Cerebellar cortex (tissue), 1 donor: ENCODE measurements at regions not wholly inside any gene's neighbourhood (a gene's known extent, or its start where the extent isn't known, plus 50 kb on each side); places are given as distances from the start of the nearest gene placed in this dataset.

Experiments
- DNase-seq: peaks from one replicate; pipeline ENCODE4 v3.0.0-alpha.2; 2015; ENCODE audit warnings: low spot score

DNA sequence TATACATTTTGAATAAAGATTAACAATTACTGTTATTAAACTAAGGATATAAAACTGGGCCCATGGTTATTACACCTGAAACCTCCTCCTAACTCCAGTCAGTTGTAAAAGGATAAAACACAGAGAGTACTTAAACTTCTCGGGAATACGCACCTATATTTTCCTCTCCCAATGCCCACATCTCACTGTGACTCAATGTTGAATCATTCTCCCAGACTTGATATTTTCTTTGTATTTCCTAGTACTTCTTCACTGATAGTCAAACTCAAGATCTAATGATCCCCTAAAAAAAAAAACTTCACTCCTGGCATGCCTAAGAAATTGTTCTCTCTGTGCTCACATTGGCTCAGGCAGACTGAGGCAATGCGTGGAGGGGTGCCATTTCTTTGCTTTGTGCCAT is 212.5 kb upstream of the DKK2 start:
- DNase-seq = no peak

DNA sequence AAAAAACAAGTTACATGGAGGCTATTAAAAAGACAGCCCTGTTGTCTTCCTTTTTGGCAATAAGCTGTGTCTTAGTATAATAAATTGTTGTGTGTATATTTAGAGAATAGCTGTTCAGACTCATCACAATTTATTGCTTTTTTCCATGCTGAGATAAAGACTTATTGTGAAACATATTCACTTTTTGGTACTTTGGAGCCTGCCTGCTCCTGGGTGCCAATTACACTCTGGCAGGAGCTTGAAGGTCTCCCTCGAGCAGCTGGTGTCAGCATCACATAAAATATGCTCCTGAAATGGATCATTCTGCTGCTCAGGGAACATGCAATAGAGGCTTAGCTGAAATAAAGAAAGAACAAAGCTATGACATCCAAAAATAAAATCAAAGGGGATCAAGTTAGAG is 211.6 kb upstream of the DKK2 start:
- DNase-seq = no peak

DNA sequence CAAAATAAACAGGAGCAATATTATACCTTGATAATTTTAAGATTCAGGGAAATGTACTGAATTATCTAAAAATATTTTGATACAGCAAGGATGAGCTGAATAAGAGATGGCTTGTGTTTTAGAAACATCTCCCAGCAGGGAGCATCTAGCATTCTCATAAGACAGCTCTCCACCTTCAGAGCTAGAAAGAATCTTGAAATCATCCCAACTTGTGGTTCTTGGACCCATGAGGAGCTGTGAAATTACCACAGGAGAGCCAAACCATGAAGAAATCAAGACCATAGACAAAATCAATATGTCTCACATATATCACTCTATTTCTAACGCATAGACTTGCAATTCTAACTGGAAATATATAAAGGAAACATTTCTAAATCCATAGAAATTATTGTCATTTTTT is 210.6 kb upstream of the DKK2 start:
- DNase-seq = no peak

DNA sequence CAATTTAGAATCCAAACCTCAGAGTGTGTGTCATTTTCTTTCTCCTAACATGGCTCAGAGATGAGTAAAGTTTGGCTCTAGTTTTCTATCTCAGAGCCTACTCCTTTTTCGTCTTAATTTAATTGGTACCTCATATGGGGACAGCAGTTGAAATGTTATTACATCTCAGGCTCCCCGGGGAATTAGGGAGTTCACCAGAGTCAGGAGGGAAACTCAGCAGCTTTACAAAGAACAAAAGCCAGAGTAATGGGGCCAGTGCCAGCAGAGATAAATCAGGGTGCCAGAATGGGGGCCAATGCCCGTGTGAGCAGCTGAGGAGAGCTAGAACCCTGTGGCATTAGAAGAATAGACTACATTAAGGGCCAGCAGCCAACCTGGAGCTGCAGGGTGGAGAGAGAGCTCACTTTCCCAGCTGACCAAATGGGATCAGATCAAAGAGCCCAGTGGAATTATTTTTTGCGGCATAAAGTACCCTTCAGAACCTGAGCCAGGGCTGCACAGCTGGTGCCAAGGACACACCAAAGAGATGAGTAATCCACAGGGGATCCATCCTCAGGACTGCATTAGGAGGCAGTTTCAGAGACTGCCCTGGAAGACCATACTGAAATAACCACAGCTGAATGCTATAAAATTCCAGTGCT is 207.1 kb upstream of the DKK2 start:
- DNase-seq = no peak

DNA sequence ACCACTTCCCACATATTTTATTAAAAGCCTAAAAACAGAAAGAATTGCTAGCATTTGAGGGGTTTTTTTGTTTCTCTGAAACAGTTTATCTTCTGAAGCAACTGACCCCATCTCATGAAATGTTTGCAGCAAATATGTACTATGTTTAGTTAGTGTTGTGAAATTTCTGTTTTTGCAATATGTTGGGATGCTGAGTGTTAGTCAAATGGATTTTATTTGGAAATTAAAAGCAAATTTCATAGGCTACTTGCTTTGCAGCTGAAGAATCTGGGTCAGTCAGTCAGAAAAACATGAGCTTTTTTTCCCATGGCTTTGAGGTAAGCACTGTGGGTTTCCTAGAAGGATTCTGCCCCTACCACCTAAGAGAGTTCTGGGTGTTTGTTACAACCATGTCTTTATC is 184.9 kb upstream of the DKK2 start:
- no peak for DNase-seq

DNA sequence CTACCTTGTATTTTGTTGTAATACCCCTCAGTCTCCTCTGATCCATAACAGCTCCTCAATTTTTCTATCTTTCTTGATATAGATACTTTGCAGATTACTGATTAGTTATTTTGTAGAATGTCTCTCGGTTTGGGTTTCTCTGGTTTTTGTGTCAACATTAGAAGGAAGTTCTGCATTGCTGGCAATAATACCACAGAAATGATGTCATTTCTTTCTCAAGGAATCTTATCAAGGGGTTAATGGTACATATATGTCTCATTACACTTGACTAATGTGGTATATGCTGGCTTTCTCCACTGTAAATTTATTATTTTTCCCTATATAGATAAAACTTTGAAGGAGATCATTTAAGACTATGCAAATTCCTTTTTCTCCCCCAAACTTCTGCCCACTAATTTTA is 183.6 kb upstream of the DKK2 start:
- DNase-seq = no peak

DNA sequence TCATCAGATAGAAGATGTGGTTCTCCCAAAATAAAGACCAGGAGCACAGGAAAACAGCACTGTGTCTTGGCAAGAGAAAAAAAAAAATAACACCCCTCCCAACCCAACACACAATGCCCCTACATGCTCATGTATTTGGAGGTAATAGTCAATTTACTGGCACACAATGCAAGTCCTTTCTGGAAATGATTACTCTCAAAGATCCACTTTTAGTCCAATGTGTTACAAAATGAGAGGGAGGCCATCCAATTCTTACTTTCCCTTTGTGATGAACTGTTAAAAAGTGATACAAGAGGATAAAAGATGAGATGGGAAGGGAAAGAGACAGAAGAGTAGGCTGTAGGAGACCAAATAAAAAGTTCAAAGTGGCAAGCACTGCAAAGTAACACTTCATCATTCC is 180.3 kb upstream of the DKK2 start:
- DNase-seq = no peak

DNA sequence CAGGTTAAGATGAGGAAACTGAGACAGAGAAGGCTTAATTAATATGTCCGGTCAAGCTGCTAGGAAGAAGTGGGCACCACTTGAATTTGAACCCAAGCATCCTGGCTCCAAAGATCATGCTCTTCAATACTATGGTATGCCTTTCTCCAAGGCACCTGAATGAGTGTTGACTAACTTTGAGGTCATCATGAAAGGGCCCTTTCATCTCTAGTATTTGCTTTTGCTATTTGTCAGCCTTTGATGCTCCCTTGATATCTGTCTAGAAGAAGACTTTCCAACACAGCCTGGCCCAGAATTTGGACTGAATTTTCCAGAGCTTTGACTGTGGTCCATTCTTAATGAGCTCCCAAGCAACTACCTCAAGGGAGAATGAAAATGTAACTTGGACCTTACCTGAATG is 179.1 kb upstream of the DKK2 start:
- no peak for DNase-seq

DNA sequence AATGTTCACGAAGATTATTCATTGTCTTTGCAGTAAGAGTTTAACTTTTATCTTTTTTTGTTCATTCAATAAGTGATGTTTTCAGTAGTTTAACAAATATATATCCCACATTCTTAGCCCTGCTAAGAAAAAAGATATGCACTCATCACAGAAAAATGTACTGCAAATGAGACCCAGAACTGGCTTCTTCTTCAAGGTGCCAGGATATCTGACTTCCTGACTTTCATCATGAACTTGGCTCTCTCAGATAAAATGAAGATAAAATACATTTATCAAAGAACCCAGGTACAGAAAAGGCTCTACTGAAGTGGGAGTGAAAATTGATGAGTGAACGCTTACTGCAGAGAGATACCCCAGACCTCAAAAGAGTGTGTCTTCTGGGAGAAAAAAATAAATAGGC is 177.8 kb upstream of the DKK2 start:
- DNase-seq = no peak

DNA sequence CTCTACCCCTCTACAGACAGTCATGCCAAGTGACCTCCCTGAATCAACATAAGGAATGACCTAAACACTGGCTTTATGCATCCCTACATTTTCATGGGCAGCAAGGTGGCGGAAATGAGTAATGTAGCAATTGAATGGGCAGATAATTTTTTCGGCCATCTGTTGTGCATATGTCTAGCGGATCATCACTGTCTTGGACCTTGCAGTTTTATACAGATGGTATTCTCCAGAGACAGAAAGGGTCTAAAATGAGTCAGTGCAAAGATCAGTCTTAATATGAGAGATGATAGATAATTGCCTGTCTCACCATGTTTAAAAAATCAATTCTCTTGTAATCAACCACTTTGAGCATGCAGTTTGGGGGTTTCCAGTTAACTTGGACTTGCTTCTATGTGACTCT is 177.3 kb upstream of the DKK2 start:
- no peak for DNase-seq

DNA sequence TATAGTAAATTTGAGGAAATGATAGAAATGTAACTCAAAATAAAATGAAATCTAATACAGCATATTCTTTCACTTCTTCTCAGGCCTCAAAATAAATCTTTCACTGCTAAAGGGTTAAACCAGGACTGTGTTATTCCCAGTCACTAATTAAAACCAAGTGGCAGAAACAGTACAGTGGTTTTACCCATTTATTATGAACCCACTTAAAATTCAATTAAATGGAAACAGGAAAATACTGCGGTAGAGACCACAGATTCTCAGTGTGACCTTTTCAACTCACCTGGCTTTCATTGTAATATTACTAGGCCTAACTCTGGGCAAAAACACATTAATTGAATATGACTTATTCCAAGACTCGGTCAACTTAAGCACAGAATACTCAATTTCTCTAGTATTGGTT is 176.5 kb upstream of the DKK2 start:
- DNase-seq = no peak

DNA sequence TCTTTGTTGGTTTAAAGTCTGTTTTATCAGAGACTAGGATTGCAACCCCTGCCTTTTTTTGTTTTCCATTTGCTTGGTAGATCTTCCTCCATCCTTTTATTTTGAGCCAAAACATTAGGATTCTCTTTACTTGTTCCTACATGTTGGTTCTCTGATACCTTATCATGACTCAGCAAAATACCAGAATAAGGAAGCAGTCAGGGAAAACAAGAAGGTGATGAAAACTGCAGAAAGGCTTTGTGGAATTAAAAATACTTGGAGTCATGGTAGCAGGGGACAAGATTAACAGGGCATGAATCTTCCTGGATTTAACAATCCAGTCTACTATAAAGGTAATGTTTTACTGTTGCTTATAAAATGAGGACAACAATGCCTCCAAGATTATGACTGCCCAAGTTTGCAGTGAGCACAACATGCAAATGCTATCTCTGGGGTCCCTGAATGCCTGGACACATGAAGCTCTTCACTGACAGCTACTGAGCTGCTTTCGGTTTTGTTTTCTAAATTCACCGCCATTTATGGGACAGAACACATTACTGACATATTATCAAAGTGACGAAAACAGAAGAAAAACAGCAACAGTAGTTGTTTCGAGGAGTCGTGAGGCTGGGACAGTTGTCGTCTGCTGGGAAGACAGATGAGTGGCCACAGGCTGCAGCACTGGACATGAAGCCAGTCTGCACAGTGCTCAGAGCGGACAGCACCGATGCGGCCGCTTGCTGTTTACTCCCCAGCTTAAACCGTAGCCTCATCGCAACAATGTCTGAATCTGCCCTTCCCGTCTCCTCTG is 174.5 kb upstream of the DKK2 start:
- DNase-seq = no peak

DNA sequence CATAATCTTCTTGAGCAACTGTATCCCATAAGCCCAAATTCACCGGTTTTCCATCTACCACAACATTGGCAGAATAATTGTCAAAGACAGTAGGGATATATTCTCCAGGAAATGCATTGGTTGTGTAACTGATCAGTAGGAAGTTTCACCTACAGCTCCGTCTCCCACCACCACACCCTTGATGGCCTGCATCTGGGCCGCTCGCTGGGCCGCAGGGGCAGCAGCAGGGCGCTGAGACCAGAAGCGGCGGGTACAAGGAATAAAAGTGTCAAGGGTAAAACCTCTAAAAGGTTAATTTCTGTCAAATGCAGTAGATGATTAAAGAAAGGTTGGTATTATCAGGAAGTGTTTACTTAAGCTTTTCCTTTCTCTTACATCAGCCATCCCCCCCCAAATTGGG is 167.6 kb upstream of the DKK2 start:
- no peak for DNase-seq

DNA sequence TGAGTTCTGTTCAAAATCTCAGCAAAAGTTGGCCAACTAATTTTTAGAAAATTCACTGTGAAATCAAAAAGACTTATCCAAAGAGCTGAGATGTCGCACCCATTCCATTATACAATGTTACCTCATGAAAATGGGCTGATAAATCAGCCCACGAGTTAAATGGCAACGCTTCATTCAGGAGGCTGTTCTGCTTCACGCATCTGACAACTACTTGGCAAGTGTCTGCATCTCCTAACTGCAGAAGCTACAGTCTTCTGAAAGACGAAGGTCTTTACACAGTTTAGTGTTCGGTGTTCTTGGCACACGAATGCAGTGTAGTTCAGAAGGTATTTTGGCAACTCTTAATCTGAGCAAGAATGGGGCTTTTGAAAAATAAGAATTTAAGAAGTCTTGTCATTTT is 166.6 kb upstream of the DKK2 start:
- DNase-seq = no peak

DNA sequence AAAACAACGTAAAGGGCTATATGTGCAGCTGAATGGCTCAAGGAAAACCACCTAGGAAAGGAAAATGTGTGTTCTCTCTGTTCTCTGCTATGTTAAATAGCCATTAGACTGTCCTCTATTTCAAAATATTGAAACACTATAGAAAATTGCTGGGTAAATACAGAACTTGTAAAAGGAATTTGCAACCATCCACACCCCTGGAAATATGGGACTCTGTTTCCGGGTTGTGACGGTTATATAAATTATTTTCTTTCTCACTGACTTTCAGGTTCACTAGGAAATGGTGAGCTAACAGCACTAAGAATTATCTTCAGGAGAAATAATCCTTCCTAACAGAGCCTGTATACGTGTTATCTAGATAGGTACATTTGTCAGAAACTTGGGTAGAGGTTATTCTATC is 161.0 kb upstream of the DKK2 start:
- DNase-seq = no peak

DNA sequence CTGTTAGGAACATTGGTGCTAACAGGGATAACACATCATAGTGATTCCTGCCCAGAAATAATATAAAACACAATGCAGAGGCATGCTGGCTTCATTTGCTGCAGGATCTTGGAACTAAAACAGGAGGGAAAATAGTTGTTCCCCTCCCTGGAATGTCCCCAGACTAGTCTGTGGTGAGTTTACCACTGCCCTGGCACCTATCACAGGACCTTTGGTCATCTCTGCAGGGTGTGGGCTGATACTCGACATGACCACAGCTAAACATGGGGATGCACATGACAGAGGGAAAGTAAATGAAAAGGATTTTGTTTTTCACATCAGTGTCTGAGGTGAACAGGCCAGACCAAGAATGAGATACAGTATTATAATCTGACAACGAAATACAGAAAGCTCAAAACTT is 160.2 kb upstream of the DKK2 start:
- DNase-seq = no peak

DNA sequence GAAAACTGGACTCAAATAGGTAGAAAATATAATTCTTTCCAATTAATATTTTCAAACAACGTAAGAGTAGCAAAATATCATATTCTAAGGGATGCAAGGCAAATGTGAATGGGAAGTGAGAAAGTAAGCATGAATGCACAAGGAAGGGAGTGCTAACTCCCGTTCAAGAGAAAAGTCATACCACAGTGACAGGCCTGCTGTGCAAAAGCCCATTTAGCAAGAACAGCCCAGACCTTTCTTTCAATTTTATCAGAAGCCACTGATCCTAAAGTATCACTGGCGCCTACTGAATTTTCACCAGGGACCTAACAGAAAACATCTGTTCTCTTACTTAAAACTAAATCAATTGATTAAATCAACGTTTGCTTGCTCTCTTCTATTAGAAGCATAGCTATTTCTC is 157.9 kb upstream of the DKK2 start:
- DNase-seq = no peak

DNA sequence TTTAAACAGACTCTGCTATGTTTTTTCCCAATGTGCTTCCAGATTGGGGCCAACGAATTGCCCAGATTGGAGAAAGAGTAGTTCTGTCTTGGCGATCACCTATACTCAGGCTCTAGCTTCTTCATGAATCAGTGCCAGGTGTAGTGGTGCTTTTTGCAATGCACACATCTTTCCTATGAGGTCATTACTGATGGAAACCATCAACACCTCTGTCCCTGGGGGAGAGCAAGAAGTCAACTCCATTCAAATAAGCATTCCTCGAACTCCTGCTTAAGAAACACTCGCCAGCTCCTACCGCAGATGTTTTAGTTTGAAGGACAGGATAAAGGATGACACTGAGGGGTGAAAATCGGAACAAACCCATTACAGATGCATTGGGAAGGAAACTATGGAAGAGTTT is 156.5 kb upstream of the DKK2 start:
- no peak for DNase-seq

DNA sequence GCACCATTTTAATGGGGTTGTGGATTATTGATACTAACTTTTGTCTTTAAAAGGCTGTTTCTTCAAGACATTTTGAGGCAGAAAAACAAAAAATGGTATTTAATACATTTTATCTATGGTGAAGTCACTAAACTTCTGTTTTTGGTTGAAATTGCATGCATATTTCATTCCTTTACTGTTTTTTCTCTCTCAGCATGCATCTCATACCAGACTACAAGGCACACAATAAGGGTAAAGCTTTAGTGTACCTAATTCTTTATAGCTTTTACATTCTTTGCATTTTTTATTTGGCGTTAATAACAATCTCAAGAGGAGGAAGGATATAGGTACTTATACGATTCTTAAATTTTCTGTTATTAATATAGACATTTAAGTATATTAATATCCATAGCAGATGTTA is 151.0 kb upstream of the DKK2 start:
- DNase-seq = no peak

DNA sequence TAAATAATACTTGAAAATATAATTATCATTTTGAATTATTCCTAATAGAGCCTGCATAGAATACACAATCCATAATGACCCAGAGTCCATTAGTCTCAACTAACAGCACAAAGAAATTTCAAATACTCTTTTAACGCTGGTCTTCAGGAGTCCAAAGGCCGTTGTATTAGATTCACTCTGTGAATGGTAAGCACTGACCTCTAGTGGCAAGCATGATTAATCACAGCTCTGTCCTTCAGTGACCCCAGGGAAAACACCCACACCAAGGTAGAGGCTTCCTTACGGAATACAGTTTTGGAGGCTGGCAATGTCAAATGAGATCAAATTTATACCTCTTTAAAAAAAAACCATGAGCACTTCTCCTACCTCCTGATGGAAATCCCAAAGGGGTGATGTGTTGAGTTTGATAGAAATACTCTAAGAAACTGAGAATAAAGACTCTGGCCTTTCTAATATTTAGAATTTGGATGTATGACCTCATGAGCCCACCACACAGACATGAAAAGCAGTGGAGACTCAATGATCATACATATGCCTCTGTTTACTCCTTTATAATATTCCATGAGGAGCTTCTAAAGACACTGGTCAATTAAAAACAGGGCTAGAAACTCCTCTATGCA is 147.2 kb upstream of the DKK2 start:
- DNase-seq = peak; percentile 76

DNA sequence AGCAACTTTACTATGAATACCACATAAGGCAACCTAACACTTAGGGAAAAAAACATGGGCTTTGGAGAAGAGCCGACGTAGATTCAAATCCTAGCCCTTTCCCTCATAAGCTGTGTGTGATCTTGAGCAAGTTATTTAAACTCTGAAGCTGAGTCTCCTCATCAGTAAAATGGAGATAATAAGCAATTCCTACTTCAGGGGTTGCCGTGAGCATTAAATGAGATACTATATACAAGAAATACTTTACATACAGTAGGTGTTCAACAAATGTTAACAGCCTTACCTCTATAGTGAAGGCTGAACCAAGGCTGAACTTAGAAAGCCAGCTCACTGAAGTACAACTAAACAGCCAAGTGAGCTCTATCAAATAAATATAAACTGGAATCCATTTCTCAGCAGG is 146.2 kb upstream of the DKK2 start:
- DNase-seq = no peak

DNA sequence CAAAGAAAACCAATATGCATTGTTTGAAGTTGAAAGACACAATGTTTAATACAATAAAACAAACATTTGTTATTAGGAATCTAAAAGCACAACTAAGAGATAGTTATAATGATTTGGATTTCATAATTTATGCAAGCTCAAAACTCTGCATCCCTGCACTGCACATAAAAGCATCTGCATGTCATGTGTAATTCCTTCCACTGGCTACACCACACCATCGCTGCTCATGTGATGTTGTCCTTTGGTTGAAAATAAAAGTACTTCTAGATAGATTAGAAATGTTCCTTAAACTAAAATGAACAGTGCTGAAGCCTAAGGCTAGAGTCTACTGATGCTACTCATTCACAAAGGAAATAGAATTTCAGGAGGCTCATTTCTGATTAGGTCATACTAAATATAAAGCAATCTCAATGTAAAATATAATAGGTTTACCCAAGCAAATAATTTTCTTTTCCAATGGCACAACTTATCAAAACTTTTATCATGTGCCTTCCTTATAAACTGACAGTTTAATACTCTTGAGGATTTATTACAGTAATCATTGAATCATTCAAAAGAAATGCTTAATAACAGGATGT is 130.8 kb upstream of the DKK2 start:
- no peak for DNase-seq

DNA sequence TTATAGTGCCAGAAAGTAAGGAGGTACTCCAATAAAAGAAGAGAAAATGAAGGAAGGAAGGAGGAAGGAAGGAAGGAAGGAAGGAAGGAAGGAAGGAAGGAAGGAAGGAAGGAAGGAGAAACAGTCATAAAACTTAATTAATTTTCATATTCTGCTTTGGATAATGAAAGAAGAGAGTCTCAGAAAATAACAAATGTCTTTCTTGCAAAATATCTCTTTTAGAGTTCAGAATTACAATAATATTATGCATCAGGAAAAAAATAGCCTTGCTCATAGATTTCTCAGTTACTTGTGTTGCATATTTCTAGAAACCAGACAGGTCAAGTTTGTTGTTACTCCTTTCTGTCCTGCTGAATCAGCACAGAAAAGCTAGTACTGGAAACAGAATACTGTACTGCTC is 130.1 kb upstream of the DKK2 start:
- DNase-seq = no peak
